HG03342 (cell line): ENCODE measurements at regions not wholly inside any gene's neighbourhood (a gene's known extent, or its start where the extent isn't known, plus 50 kb on each side); places are given as distances from the start of the nearest gene placed in this dataset.
"Not testable (repeated sequence)": the region's sequence is repeated elsewhere in the genome, so short reads cannot be mapped to it uniquely, and the experiment has no call there.

ENCODE experiments used
- ATAC-seq: cut with Tn5 transposase; IDR thresholded peaks from one replicate; pipeline ENCODE4 v1.9.1; 2021; ENCODE audit warnings: mild to moderate bottlenecking, moderate library complexity; ENCODE audit not compliant: unreplicated experiment

DNA sequence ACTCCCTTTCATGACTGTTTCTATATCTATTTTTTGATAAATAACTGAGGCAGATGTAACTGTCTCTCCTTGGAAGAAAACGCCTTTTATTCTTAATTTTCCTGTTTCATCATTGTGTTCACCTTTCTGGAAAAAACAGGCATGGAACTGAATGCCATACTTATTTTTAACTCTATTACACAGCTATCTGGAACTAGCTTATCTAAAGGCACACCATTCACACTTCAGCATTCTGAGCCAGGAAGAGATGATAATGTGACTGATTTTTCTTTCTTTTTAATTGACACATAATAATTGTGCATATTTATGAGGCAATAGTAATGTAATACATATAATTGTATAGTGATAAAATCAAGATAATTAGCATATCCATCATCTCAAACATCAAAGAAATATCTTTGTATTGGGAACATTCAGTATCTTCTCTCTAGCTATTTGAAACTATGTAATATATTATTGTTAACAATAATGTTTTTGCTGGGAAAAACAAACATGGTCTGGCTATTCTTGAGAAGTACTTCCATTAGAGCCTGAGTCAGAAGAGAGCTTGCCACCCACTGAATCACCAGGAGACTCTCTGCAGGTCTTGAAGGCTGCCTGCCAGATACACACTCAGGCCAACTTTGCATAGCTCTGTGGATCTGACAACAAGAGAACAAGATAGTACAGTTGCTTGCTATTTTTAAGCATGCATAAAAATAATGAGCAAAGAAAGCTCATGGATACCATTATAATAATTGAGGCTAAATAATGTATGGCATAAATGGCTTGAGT, 501.0 kb upstream of the EDIL3 start:
- ATAC-seq, result no peak

DNA sequence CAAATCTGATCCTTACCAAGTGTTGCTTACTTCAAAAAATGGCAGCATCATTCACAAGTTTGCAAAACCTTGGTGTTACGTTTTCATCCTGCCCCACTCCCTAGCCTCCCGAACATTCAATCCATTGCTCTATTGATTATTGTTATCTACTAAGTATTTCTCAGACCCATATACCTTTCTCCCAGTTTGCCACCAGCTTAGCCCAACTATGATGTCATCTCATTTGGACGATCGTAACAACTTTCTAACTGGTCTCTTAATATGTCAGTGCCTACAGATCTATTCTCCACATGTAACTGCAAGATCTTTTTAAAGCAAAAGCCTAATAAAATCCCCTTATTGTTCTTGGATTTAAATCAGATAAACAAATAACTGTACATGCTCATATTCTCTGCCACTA, 497.1 kb upstream of the EDIL3 start:
- ATAC-seq, result no peak

DNA sequence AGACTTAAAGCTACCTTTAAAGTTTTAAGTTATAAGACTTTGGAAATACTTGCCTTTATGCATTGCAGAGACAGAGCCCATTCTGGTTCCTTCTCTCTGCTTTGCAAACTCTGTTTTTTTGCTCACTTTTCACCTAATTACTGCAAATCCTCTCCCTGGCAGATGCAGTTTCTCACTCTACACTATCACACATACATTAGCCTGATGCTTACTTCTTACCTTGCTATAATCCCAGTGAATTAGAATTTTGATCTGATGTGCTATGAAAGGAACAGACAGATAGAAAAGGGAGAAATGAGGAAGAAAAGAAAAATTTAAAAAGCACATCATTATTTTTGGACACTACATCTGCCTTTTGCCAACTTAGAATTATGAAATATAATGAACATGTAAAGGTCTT, 489.5 kb upstream of the EDIL3 start:
- no peak for ATAC-seq

DNA sequence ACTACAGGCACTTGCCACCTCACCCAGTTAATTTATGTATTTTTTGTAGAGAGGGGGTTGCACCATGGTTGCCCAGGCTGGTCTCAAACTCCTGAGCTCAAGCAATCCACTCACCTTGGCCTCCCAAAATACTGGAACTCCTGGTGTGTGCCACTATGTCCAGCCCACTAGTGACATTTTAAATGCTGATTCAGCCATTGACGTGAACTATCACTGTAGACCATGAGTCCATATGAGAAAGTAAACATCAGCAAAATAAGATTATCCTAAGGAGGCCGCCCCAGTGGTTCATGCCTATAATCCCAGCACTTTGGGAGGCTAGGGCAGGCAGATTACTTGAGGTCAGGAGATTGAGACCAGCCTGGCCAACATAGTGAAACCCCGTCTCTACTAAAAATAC, 488.1 kb upstream of the EDIL3 start:
- ATAC-seq, result no peak

DNA sequence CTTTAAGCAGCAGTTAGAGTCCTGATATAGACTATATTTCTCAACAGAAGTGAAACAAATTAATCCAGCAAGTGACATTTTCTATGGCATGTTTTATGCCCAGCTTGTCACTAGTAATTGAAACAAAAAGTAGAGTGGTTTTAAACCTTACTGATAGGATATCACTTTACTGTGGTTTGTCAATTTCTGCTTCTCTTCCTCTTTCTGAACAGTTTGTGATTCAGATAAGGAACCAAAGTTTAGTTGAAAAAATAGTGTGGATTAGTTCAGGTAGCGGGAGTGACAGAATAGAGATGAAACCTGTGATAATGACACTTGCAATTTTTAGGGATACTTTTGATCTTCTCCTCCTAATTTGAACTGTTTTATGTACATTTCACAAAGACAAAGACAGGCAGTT, 485.7 kb upstream of the EDIL3 start:
- no peak for ATAC-seq

DNA sequence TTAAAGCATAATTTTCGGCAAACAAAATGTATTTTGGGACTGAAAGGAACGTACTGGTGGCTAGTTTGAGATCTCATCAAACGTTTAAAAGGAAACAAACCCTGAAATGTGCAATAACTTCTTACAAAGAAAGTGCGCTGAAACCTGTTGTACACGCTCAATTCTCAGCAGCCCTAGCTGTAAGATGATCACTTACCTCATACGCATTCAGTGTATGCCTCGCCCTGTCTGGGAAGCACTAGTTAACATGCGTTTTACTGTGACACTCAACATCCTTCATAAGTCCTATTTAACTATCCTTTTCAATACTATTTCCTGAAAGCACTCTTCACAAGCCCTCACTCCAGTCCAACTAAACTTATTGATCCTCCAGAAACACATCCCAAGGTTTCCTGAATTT, 485.0 kb upstream of the EDIL3 start:
- no peak for ATAC-seq

DNA sequence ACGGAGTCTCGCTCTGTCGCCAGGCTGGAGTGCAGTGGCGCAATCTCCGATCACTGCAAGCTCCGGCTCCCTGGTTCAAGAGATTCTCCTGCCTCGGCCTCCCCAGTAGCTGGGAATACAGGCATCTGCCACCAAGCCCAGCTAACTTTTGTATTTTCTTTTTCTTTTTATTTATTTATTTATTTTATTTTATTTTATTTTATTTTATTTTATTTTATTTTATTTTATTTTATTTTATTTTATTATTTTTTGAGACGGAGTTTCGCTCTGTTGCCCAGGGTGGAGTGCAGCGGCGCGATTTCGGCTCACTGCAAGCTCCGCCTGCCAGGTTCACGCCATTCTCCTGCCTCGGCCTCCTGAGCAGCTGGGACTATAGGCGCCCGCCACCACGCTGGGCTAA, 479.3 kb upstream of the EDIL3 start:
- not testable (repeated sequence) for ATAC-seq

DNA sequence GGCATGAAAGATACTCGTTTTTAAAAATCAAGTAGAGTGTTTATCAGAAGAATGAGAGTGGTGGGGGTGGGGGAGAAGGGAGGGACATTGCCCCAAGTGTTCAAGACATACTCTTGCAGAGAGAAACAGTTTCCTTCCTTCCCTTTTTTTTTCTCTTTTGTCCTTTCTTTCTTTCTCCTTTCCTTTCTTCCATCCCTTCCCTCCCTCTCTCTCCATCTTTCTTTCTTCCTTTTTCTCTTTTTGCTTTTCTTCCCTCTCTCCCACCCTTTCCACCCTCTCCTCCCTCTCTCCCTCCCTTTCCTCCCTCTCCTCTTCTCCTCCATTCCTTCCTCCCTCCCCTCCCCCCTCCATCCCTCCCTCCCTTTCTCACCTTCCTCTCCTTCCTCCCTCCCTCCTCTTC, 478.3 kb upstream of the EDIL3 start:
- ATAC-seq, result no peak

DNA sequence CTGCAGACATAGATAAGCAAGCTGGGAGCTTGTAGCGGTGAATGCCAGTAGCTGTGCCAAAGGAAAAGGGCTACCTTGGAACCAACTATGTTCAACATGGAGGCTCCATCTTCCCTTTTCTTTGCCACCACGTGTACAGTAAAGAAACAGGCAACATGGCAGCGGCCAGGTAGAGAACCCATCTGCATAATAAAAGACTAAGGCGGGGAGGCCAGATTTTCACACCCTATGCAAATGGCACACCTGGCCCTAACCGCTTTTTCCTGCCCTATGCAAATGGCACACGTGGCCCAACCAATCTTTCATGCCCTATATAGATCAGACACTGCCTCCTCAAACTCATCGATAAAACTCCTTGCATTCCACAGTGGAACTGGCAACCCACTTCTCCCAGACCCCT, 477.5 kb upstream of the EDIL3 start:
- ATAC-seq, result no peak

DNA sequence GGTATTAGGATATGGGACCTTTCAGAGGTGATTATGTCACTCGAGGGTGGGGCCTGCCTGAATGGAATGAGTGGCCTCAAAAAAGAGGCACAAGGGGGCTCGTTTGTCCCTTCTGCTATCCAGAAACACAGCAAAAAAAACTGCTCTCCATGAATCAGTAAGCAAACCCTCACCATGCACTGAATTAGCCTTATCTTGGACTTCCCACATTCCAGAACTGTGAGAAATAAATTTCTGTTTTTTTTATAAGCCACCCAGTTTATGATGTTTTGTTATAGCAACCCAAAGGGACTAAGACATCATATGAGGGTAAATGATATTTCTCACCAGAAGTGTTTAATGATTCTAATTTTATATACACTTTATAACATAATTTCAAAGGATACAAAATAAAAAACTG, 476.6 kb upstream of the EDIL3 start:
- ATAC-seq, result no peak

DNA sequence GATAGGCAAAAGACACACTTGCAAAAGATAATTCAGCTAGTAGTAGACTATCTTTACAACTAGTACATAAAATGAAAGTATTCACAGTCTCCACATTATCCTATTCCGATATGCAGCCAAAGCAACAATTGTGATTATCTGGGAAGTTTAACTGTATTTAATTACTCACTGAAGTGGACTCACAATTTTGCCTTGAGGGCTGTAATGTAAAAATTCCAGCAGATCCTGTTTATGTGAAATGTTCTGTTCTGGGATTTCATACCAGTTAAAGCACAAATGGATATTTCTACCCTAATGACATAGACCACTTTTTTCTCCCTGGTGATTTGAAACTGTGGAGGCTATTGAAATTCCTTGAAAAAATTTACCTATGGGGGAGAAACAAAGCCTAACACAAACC, 474.4 kb upstream of the EDIL3 start:
- no peak for ATAC-seq

DNA sequence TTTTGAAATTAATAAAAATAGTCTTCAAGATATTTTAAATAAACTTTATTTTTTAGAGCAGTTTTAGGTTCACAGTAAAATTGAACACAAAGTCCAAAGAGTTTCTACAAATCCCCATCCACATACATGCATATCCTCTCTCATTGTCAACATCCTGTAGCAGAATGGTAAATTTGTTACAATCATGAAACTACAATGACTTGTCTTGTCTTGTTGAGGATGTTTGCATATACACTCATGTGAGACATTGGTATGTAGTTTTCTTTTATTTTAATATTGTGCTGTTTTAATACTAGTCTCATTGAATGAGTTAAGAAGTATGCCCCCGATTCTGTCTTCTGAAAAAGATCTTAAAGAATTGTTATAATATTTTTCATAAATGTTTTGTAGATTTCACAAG, 447.0 kb upstream of the EDIL3 start:
- no peak for ATAC-seq

DNA sequence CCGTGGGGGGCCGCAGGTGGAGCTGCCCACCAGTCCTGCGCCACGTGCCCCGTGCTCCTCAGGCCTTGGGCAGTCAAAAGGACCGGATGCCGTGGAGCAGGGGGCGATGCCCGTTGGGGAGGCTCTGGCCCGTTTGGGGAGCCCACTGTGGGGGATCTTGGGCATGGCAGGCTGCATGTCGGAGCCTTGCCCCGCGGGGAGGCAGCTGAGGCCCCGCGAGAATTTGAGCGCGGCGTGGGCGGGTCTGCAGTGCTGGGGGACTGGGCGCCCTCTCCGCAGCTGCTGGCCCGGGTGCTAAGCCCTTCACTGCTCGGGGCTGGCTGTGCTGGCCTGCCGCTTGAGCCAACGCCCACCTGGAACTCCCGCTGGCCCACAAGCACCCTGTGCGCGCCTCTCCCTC, 445.6 kb upstream of the EDIL3 start:
- no peak for ATAC-seq

DNA sequence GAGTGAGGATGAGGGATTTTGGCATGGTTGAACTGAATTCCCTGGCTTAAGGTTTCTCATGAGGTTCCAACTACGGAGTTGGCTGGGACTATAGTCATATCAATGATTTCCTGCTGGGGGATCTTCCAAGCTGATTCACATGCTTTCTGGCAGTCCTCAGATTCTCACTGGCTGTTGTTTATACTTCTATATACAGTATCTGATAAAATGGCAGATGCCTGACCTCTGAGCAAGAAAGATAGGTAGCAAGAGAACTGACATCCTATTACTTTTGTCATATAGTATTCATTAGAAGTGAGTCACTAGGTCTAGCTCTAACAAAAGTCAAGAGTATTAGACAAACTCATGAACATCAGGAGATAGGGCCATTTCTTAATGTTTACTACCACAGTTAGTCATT, 440.9 kb upstream of the EDIL3 start:
- ATAC-seq, result no peak

DNA sequence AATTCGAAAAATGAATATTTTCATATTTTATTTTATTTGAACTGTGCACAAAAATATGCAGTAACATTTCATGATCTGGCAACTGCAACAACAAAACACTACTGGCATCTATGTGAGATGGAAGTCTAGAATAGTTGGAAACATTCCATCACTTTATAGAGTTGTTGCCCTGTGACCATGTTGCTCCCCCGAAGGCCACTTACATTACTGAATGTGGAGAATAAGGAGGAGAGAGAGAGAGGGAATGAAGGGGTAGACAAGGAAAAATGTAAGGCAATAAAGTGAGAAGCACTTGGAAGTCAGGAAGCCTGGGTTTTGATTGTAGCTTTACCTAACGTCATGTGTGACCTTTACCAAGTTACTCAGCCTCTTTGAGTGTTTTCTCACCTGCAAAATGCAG, 437.2 kb upstream of the EDIL3 start:
- ATAC-seq, result no peak

DNA sequence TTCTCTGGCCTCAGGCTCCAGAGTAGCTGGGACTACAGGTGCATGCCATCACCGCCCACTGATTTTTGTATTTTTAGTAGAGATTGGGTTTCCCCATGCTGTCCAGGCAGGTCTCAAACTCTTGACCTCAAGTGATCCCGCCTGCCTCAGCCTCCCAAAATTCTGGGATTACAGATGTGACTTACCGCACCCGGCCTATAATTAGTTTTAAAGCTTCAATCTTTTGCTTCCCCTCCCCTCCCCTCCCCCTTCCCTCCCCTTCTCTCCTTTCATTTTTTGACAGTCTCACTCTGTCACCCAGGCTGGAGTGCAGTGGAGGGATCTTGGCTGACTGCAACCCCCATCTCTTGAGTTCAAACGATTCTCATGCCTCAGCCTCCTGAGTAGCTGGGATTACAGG, 433.3 kb upstream of the EDIL3 start:
- ATAC-seq, result no peak

DNA sequence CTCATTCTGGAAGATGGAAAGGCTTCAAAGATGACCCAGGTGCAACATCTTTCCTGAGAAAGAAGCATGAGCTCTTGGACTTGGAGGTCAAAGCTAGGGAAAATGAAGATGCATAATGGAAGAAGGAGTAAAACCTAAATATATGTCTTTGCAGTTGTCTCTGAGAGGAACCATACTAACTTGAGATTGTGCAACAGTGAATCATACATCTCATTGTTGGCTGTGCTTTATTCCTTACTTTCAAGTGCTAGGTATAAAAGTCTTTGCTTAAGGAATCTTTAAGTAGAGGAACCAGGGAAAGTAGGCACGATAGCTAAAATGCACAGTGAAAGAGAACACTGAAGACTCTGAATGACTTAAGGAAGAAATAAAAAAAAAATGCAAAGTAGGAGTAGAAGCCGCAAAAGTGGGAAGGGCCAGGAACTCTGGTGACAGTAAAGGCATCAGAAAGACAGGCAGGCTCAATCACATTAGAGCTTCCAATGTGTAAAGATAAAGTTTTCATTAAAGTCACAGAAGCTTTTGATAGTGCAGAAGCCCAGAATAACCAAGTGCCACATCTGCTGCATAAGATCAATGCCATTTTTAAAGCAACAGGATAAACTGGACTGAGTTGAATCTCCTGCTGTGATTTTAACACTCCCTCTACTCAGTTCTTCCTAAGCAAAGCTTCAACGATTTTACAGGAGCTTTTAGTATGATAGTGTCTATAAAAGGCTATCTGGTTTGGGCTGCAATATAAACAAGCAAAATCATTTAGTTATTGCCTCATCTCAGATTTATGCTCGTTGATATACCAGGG, 432.3 kb upstream of the EDIL3 start:
- no peak for ATAC-seq

DNA sequence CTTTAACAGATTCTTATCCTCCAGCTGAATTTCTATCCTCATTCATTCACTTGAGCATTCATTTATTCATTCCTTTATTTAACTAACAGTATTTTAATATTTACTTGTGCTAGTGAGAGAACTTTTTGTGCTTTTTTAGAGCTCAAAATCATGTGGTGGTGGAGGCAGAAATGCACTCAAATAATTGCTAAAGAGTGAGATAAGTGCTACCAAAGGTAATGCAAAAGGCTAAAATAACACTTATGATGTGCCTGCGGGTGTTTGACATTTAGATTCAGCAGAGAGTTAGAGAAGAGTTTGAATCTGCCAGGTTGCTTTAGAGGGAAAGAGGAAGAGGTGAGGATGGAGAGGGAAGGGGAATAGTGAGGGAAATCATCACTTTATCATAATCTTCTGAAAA, 431.5 kb upstream of the EDIL3 start:
- ATAC-seq, result no peak

DNA sequence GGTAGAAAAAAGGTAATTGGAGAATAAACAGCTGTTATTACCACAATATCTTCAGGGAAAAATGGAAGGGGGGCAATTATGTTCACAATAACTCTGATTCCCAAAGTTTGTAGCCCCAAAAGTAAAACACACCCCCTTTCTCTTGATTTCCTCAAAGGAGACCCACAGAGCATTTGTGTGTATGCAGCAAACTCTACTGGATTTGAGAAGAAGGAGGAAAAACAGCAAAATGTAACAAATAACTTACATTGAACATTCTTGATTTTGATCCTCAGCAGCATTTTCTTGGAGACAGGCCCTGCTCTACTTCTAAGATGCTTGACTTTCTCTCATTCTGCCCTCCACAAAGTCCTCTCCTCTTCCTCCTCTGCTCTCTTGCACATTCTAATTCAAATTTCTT, 420.8 kb upstream of the EDIL3 start:
- no peak for ATAC-seq

DNA sequence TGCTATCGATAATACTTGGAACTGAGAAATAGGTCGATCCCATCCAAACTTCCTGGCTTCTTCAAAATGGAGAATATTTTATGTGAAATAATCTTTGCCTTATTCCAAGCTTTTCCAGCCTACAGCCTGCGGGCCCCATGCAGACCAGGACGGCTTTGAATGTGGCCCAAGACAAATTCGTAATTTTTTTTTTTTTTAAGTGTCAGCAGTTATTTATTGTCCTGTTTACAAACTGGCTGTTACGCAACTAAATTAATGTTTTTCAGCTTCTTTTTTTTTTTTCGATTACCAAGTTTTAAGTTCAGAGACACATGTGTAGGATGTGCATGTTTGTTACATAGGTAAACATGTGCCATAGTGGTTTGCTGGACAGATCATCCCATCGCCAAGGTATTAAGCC, 411.7 kb upstream of the EDIL3 start:
- ATAC-seq, result no peak

DNA sequence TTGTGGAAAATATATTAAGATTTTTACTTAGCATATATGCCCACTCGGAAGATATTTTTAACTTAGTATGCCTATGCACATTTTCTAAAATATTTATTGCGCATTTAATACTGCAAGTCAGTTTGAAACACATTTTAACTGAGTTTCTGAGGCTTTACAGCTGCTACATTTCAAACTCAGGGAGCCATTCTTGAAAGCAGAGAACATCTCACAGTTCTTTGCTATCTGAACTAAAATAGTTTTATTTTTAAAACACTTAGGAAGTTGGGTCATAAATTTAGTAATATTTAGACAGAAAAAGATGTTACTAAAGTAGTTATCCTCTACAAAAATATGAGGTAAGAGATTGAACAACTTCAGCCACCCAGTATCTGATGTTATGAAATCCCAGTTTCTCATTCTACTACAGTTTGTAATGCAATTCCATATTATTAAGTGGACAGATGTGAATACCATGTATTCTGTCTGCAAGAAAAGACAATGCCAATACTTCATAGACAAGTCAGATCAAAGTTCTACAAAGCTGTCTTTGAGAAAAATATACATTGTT, 409.9 kb upstream of the EDIL3 start:
- ATAC-seq, result no peak

DNA sequence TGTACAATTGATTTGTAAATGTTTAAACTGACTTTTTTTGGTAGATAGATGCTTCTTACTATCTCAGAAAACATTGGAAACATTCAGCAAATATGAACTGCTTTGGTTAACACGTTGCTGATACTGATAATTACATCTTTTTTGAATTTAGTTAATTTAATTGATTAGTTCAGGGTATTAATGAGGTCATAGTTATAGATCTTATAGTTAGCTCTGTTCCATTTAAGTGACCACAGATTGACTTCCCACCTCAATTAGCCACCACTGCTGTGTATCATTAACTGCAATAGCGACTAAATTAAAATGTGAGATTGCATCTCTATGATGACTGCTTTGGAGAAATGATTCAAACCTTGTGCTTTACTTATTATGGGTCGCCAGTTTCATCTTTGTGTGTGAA, 407.1 kb upstream of the EDIL3 start:
- no peak for ATAC-seq
